ENCODE measurements at regions not wholly inside any gene's neighbourhood (a gene's known extent, or its start where the extent isn't known, plus 50 kb on each side); places are given as distances from the start of the nearest gene placed in this dataset.

DNA sequence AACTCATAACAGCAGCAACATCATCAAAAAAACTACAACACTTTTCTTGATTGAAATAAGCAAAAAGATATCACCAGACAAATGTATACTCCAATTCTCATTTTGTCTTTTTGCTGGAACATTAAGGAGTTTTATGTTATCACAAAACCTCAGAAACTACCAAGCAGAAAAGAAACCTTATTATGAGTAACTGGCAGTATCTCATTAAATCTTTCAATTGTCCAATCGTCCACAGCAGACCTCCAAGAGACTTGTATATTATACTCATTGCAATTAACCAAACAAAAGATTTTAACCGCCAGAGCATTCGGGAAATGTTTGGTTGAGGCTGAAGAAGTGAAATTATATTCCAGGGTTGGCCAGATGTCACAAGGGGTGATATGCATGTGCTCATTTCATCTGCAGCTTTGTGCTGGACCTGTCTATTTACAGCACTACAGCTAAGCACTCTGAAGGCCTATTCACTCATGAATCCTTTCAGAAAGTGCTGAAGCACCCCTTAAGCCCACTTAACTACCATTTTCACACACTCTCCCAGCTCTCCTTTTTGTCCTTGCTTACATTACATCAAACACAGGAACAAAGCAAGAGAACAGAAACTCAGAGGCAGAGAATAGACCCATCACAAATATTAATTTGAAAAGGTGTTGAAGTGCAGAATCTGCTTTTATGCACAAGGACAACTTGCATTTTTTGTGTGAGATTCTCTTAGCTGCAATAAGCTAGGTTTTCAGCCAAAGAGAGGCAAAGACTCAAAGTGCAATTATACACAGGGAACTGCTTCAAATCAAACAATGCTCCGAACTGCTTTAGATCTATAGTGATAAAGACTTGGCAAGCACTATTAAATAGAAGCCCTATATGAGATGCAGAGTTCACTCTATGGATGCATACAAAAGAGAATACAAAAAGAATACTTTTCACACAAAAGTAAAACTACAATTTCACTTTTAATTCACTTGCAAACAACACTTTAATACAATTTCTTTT is 150.4 kb upstream of the POU5F2 start:
- DNase-seq (ENCODE audit: extremely low spot score, insufficient read length, low read depth) (no peak), FAIRE-seq (no peak)

DNA sequence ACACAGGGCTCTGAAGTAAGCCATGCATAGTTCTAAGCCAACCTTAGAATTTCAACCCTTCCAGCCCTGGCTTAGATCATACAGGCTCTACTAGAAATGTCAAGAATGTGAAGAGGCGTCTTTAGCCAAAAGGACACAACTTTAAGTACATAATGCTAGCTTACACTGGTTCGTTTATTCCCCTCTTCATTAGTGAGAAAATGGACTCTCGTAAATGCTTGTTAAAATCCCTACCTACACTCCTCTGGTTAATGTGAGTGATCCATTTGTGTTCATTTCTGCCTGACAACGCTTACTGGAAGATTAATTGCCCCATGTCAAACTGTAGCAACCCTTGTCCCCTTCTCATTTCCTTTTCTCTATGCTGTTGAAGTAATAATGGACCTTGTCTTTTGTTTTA is 149.3 kb upstream of the POU5F2 start:
- FAIRE-seq: no peak
- no peak for DNase-seq (ENCODE audit: extremely low spot score, insufficient read length, low read depth)

DNA sequence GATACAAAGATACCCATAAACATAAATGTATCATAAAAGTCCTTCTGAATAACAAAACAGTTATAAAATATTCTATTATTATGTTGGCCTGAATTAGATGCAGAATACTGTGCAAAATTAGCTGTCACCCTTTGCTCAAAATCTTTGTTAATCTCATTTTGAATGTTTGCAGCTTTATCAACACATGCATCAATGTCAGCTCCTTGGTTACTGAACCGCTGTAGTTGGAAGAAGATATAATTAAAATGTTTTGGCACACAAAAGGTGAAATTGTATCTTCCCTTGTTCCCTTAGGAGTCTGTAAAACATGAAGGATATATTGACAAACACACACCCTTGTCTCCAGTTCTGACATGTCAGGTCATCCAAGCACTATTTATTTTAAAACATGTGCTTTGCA is 146.3 kb upstream of the POU5F2 start:
- FAIRE-seq (no peak), DNase-seq (ENCODE audit: extremely low spot score, insufficient read length, low read depth) (no peak)

DNA sequence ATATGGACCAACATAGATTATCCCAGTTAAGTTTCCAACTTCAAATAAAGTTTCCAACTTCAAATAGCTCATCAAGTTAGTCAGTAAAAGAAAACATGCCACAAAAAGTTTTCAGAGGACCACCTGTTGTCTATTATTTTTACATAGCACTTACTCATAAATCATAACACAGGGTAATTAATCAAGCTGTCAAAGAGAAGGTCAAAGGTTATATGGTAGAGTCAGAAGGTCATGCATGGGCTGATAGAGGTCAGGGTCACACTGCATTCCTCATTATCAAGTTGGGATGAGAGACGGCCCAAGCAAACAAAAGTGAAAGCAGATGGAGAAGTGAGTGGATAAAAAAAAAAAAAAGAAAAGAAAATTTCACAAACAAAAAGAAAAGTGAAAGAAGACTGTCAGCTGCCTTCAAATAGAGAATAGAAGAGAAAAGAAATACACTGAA is 145.5 kb upstream of the POU5F2 start:
- FAIRE-seq (no peak), DNase-seq (ENCODE audit: extremely low spot score, insufficient read length, low read depth) (no peak)

DNA sequence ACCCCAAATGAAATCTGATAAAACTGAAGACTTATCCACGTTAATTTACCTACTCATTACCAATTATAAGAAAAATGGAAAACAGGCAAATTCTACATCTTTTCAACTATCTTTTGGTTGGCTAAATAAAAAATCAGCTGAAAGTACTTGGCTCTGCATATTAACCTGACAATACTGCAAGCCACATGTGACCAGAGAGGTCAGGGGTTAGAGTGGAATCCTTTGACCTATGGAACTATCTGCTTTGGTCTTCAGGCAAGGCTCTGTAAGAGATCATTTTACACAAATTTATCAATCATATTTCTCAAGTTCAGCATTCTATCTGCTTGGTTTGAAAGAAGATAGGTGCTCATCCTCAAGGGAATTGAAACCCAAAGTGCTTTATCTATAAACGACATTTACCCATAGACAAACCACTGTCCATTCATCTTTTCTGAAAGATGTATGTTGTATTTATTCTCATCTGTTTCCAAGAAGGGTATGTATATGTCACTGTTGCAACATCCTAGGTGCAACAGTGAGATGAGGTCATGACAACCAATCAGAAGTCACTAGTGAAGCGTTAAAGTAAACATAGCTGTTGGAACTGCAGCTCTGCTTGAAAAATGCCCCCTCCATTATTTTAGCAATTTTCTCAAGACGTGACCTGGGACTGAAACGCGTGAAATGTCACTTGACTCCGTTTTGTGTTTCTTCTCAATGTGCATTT is 144.9 kb upstream of the POU5F2 start:
- no peak for FAIRE-seq
- DNase-seq (ENCODE audit: extremely low spot score, insufficient read length, low read depth): no peak

DNA sequence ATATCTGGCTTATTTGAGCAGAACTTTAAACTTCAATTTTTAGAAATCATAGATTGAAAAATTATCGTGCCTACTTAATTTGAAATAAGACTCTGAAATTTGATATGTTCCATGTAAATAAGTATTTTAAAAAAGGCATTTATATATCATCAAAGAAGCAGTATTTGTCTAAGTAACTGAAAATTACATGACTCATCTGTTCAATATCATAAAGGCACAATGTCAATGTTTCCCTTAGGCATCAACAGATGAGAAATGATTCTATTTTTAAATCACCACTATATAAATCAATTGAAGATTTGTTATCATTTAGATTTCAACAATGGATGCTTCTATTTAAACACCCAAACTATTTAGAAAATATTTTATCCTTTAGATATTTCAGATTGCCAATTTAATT is 142.9 kb upstream of the POU5F2 start:
- FAIRE-seq (no peak), DNase-seq (ENCODE audit: extremely low spot score, insufficient read length, low read depth) (no peak)

DNA sequence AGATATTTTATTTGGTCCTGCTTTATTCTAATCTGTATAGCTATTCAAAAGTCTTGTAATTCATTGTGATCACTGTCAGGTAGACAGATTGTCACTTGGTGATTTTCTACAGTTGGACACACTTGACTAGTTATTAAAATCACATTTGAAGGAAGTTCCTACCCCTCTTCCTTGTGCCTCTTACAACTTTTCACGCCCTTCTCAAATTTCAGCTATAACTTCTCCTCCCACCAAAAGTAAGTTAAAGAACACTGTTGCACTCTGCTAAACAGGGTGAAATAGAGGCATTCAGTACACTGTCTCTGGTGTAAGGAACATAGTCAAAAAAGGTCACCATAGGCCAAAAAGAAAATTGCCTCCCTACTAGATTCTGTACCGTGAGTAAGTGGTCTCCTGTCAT is 142.1 kb upstream of the POU5F2 start:
- no peak for DNase-seq (ENCODE audit: extremely low spot score, insufficient read length, low read depth)

DNA sequence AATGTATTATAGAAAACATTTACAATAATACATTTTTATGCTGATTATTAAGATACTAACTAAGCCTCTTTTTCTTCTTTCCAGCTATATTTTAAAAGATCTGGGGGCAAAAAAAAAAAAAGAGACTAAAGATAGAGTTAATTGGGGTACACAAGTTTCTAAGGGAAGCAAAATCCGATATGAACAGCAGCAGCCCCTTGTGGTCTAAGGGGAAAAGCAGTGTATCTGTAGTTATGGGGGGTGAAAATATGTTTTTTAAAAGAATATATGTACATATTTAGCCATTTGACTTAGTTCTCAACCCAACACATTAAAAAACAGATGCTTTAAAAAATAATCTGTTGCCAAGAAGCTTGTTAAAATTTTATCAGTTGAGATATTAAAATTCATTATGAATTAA is 134.3 kb upstream of the POU5F2 start:
- FAIRE-seq (no peak), DNase-seq (ENCODE audit: extremely low spot score, insufficient read length, low read depth) (no peak)

More for the DNA sequence above, 142.1 kb upstream of the POU5F2 start:
- FAIRE-seq: no peak

DNA sequence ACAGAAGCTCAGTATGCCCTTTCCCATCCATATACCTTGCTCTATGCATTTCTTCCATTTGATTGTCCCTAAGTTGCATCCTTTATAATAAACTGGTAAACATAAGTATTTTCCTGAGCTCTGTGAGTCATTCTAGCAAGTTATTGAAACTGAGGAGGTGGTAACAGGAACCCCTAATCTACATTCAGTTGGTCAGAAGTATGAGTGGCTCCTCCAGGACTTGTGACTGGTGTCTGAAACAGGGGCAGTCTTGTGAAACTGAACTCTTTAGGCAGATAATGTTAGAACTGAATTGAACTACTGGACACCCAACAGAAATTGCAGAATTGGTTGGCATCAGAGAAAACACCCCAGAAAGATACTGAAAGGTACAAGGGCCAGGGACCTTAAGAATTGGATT is 133.1 kb upstream of the POU5F2 start:
- FAIRE-seq: no peak
- DNase-seq (ENCODE audit: extremely low spot score, insufficient read length, low read depth): no peak

DNA sequence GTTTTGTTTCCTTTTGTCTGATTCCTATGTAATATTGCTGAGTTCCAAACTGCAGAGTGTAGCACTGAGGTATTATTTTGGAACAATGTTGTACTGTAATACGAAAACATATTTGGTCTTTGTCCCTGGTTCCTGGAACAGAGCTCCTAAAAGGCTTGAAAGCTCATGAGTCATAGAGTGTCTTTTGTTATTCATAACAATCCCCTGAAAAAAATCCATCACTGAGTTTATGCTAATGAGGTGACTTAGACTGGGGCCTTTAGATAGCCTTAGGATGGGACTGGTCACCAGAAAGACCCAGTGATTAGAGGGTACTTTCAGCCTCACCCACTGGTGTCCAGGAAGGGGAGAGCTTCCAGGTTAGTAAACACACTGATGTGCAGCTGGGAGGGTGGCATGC is 132.7 kb upstream of the POU5F2 start:
- DNase-seq (ENCODE audit: extremely low spot score, insufficient read length, low read depth) (no peak), FAIRE-seq (no peak)

DNA sequence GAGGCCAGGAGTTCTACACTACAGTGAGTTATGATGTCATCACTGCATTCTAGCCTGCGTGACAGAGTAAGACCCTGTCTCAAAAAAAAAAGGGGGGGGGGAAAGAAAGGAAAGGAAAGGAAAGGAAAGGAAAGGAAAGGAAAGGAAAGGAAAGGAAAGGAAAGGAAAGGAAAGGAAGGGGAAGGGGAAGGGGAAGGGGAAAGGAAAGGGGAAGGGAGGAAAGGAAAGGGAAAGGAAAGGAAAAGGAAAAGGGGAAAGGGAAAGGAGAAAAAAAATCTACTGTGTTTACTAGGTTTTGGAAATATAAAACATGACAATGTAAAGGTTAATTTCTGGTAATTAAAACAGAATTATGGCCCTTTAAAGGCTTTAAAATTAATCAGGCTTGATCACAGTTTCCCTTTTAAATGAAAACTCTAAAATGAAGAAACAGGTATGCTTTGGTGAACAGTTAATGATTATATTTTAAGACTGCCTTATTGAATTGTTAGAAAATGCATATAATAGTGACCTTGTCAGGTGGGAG is 131.9 kb upstream of the POU5F2 start:
- DNase-seq (ENCODE audit: extremely low spot score, insufficient read length, low read depth) (no peak), FAIRE-seq (peak; percentile 5)

DNA sequence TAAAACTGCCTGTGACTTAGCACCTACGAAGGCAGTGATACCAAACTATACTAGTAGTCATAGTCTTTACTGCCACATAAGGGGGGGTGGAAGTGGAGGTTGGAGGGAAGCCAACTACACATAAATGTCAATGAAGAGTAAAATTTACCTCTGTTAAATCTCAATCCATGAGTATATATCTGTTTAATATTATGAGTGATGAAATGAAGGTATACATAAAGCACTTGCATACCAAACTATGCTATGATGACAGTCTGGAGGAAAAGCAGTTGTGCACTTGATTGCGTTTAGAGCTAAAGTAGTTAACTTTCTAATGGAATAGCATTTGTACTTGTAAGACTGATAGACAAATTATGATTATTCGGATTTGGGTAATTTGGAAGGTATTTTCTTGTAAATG is 129.2 kb upstream of the POU5F2 start:
- FAIRE-seq (no peak), DNase-seq (ENCODE audit: extremely low spot score, insufficient read length, low read depth) (no peak)

DNA sequence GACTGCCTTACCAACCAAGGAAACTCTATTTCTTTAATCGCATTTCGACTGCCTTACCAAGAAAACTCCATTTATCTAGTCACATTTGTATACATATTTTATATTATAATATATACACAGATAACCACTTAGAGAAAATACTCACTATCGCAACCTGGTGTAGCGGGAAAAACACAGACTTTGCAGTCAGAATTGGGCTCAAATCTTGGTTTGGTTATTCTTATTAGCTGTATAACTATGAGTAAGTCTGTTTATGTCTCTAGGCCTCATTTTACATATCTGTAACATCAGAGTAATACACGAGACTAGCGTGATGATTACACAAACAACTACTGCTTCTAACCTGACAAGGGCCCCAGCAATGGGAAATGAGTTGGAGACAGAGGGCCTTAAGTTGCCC is 127.5 kb upstream of the POU5F2 start:
- DNase-seq (ENCODE audit: extremely low spot score, insufficient read length, low read depth) (no peak), FAIRE-seq (no peak)

DNA sequence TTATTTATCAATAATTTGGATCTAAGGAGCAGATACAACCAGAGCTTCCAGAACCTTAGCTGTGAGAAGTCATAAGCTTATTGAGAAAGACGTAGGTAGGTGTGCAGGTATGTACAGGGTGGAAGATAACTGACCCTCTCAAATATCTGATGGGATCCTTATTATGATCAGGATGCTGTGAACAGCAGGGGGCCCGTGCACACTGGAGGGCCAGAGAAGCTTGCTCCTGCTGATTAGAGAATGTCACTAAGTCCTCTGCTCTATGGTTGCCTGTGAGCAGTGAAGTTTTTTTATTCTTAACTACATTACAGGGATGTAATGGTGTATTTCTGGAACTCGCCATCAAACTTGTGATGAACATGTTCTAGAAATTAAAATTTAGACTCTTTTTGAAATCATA is 108.9 kb upstream of the POU5F2 start:
- FAIRE-seq: no peak
- no peak for DNase-seq (ENCODE audit: extremely low spot score, insufficient read length, low read depth)

DNA sequence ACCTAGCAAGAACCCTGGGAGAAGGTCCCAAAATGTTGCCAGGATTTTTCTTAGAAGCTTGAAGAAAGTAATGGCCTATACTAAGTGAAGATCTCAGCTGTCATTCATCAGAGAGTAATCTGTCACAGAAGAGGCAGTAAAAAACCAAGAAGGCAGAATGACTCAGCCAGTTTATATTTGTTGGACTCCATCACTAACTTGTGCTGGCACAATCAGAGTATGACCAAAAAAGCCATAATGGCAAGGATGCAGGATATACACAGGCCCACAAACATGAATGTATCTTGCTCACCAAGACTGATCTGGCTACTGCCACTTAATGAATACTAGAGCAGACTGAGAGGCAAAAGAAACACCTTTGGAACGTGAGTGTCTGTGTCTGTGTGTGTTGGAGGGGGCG is 104.0 kb upstream of the POU5F2 start:
- DNase-seq (ENCODE audit: extremely low spot score, insufficient read length, low read depth): no peak
- FAIRE-seq: no peak

DNA sequence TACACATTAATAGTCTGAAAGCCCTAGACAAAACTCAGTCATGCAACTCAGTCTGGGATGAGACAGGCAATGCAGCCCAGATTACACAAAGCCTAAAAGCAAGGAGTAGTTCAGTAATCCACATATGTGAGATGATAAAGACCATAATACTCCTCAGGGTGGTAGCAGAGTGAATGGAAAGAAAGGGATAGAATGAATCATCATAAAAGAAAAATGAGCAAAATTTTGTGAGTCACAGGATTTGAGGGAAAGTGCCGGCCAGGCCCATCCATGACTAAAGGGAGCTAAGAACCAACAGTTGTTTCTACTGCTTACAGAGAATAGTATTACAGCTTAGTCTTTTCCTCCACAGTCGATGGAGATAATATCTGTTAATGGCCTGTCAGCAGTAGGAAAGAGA is 90.0 kb upstream of the POU5F2 start:
- FAIRE-seq (no peak), DNase-seq (ENCODE audit: extremely low spot score, insufficient read length, low read depth) (no peak)

DNA sequence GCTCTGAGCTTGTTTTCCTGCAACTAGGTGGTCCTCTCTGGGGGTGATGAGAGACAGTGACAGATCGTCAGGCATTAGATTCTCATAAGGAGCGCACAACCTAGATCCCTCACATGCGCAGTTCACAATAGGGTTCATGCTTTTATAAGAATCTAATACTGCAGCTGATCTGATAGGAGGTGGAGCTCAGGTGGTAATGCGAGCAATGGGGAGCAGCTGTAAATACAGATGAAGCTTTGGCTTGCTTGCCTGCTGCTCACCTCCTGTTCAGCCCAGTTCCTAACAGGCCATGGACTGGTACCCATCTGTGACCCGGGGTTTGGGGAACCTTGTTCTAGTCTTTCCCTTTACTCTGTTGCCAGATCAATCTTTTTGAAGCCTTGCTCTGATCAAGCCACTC is 89.5 kb upstream of the POU5F2 start:
- FAIRE-seq (no peak), DNase-seq (ENCODE audit: extremely low spot score, insufficient read length, low read depth) (no peak)

DNA sequence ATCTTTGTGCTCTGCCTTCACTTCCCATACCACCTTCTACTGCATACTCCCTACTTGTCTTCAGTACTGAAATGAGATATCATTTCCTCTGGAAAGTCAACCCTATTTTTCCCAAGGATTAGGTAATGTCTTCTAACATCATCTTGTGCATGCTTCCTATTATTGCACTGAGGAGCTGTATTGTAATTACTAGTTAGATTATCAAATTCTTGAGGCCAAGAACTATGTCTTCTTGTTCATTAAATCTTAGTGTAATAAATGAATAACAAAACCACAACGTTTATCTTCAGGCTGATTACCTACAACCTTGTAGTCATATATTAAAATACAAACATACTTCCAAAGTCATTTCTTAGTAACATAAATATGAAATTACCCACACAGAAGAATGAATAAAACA is 87.9 kb upstream of the POU5F2 start:
- FAIRE-seq: no peak

DNA sequence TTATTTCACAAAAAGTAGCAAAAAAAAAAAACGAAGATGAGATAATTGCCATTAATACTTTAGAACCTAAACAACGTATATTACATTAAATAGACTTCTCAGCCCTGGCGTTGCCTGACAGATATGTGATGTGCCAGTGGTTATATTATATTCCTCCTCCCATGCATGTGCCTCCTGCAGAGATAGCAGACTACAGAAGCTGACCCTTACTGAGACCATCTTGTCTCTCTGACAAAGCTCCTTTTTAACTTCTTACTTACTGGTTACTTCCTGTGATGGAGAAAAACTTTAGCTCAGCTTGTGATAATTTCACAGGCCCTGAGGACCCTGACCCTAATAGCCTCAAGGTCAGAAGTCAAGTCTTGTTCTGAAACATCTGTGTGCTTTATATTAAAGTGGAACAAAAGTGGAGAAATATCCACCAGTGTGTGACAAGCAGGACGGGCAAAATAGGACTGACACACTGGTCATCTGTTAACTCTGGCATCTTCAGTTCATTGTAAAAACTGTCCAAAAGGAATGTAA is 80.6 kb upstream of the POU5F2 start:
- FAIRE-seq (no peak), DNase-seq (ENCODE audit: extremely low spot score, insufficient read length, low read depth) (no peak)

More for the DNA sequence above, 87.9 kb upstream of the POU5F2 start:
- DNase-seq (ENCODE audit: extremely low spot score, insufficient read length, low read depth): no peak

DNA sequence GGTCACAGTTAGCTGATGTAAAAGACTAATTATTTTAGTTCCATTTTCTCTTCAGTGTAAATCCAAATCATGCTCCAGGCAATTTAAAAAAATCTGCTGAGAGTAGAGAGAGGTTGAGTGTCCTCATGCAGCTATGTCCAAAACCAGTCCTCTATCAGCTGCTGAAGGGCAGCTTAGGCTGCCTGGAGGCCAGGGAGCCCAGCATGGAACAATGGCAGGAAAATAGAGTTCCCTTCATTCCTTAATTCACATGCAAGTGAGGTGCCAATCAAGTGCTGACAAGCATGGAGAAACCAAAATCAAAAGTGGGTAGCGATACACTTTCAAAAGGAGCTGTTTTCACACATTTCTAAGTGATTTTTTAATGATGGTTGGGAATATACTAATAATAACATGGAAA is 78.3 kb upstream of the POU5F2 start:
- DNase-seq (ENCODE audit: extremely low spot score, insufficient read length, low read depth): no peak
- no peak for FAIRE-seq

DNA sequence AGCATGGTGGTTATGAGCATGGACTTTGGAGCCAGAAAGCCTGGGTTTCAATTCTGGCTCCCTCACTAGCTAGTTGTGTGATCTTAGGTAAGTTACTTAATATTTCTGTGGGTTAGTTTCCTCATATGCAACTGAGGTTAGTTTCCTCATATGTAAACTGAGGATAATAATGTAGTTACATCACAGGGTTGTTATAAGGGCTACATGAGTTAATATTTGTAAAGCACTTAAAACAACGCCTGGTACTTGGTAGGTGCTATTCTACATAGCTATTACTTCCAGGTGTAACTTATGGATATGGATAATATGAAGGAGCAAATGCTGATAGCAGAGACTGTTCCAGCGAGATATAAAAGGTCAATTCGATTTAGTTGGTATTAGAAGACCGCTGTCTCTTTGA is 69.4 kb upstream of the POU5F2 start:
- no peak for DNase-seq (ENCODE audit: extremely low spot score, insufficient read length, low read depth)
- no peak for FAIRE-seq
